GM19468 (cell line): ENCODE measurements at regions not wholly inside any gene's neighbourhood (a gene's known extent, or its start where the extent isn't known, plus 50 kb on each side); places are given as distances from the start of the nearest gene placed in this dataset.

Experiments used
- ATAC-seq: cut with Tn5 transposase; IDR thresholded peaks from one replicate; pipeline ENCODE4 v1.9.1; 2021; ENCODE audit warnings: mild to moderate bottlenecking, moderate library complexity, moderate number of reproducible peaks; ENCODE audit not compliant: unreplicated experiment; ENCODE audit errors: extremely low read depth

DNA sequence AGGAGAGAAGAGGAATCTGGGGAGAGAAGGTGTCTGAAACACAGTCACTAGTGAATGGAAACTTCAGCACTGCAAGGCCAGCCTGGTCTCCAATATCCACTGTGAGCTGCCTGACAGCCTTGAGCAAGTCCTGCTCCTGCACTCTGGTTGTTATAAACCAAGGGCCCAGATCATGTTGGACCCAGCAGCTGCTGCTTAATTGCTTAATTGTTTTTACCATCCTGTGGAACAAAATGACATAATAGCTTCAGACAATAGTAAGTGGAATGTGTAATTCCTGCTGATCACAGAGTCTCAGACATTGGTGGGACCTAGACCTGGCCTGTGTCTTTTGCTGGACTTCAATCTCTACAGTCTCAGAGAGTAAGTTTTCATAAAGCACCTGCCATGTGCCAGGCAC is 833.7 kb downstream of the TFAP2A start:
- ATAC-seq = no peak

DNA sequence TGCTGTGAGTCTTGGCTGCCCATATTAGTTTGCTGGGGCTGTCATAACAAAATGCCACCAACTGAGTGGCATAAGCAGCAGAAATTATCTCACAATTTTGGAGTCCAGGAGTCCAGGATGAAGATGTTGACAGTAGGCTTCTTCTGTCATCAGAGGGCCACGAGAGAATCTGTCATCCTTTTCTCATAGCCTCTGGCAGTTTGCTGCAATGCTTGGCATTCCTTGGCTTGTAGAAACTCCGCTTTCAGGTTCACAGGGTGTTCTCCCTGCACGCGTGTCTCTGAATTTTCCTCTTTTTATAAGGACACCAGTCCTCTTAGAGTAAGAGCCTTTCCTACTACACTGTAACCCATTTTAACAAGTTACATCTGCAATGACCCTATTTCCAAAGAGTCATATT is 838.4 kb downstream of the TFAP2A start:
- ATAC-seq = no peak

DNA sequence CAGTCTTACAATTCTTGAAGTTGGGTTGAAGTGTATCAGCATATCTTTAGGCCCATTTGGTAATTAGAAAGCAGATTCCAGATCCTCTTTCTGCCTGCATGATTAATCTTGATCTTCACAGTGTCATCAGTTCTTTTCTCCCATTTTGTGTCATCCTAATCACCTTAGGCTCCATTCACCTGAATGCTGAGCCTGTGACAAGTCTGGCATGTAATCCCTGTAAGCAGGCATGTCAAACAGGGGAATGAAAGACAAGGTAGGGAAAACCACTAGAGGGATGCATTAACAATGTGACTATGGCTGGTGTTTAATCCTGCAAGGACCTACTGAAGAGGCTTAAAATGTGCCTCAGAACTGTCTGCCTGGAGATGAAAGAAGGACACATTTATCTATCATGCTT is 848.8 kb downstream of the TFAP2A start:
- no peak for ATAC-seq

DNA sequence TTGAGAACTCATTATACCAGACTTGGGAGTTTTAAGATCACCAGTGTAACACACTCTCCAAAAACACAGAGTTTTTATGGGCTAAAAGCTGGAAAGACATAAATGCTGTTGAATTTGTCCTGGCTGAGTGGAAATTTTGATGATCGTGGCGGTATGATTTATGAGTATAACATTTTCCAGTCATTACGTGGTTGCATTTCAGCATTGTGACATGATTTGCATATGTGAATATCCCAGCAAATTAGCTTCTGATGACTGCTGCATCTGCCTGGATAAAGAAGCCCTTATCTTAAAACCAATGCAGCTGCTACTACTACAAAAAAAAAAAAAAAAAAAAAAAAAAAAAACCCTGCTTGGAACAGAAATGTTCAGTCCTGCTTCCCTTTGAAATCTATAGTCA is 850.9 kb downstream of the TFAP2A start:
- no peak for ATAC-seq

DNA sequence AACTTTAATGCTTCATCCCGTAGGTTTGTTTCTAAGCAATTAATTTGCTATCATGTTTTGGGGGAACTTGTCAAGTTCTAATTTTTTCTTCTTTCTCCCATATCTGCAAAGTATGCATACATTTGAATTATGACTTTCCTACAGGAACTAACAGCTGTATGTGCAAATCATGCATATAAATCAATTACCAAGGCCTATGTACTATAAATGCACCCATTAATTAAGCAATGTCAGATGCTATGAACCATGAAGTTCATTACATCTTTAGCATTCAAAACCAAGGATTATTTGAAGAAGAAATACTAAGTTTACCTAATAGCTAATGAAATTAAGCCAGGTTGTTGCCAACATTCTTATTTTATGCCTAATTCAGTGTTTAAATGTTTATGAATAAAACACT is 851.3 kb downstream of the TFAP2A start:
- no peak for ATAC-seq

DNA sequence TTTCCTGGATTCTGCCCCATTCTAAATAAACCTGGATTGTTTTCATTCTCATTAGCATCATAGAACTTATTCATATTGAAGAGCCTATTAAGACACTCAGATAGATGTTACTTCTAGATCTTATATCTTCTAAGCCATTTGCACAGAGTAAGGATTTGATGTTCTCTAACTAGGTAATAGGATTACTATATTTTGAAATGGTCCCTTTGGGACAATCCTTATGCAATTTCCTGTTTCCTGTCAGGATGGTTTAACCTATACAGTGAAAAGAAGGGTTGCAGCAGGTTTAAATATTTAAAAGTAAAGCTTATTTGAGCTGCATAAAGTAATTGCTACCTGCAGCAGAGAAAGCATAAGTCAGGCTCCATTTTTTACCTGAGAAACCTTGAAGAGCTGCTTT is 860.1 kb downstream of the TFAP2A start:
- ATAC-seq = no peak

DNA sequence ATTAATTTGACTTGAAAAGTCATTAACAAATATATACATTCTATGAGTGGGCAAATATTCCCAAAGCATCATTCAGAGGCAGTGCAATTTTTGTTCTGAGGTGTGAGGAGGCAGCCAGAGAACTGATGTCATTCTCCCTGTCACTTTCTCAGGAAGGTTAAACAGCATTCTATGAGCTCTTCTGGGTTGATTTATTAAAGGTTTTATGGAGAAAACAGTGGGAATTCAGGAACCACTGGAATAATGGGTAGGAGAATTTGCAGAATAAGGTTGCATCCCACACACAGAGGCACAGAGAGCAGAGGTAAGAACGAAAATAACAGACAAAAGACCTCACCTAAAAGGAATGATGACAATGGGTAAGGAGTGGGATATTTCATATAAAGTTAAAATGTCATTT is 860.6 kb downstream of the TFAP2A start:
- no peak for ATAC-seq

DNA sequence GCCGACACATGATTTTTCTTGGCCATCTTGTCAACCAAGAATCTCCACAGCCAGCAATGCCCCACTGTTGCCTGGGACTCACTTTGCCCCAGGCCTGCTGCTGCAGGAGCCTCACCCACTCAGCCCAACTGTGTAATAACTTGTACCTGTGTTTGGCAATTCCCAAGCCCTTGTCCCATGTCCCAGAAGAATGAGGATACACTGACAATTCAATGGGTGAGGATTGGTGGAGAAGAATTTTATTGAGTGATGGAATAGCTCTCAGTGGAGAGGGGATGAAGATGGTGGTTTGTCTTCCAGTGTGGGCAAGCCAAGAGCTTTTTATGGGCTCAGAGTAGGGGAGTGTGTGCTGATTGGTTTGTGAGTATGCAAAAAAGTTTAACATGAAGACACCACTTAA is 861.9 kb downstream of the TFAP2A start:
- no peak for ATAC-seq

DNA sequence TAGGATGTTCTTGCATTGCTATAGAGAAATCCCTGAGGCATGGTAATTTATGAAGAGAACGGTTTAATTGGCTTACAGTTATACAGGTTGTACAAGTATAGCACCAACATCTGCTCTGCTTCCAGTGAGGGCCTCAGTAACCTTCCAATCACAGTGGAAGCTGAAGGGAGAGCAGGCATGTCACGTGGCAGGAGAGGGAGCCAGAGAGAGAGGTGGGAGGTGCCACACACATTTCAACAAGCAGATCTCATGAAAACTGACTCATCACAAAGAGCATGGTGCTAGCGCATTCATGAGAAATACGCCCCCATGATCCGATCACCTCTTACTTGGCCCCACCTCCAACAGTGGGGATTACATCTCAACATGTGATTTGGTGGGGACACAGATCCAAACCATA is 871.2 kb downstream of the TFAP2A start:
- ATAC-seq = no peak

DNA sequence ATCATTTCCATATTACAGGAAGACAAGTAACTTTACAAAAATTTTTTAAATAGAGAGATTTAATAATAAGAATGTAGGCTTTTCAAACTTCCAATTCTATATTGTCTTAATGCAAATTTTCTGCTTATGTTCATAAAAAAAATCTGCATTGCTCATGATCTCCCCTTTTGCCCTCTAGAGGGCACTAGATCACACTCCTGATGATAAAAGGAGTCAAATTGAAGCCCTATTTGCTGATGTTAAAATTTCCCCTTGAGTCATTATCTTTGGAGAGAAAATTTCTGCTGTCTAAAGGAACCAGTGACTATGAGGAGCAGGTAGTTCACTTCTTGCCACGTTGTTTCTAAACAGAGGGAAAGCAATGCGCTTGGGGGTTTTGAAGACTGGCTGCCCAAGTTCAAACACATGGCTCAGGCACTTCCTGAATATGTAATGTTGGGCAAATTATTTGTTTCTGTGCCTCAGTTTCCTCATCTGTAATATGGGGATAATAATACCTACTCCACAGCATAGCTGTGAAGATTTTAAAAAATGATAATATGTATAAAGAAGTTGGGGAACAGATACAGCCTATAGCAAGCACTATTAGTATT is 874.2 kb downstream of the TFAP2A start:
- ATAC-seq = no peak

DNA sequence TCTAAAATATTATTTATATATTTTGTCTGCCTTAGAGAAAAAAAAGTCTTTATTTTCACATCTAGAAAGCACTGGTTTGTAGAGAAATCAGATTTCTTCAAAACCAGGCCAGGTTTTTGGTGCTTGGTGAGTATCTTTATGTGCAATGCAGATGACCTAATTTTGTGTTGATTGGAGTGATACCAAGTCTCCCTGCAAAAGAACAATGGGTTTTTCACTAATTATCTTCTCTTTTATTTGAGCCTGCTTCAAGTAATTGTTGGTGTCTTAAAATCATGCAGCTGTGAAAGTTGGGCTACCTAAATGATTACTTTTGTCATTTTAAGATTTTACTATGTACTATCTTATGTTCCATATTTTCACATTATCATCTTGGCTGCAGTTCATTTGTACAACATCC is 874.7 kb downstream of the TFAP2A start:
- ATAC-seq = no peak

DNA sequence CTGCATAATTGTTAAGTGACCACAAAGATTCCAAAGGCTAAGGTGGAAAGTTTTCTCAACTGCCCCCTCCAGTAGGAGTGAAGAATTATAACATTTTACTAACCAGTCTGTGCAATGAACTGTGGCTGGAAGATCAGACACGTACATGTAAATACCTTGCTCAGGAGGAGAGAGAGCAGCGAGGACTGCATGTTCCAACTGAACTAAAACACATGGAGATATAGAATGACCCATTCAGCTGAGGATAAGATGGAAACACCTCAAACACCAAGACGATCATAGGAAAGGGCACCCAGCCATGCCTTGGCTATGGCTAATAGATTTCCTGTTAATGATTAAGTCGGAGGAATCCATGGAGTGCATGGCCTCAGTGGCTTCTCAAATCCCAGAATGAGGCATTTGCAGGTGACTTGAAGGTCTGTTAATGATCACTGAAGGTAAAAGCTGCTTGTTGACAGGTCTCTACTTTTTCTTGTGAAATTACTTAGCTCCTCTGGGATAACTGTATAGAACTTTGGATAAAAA is 875.6 kb downstream of the TFAP2A start:
- no peak for ATAC-seq

DNA sequence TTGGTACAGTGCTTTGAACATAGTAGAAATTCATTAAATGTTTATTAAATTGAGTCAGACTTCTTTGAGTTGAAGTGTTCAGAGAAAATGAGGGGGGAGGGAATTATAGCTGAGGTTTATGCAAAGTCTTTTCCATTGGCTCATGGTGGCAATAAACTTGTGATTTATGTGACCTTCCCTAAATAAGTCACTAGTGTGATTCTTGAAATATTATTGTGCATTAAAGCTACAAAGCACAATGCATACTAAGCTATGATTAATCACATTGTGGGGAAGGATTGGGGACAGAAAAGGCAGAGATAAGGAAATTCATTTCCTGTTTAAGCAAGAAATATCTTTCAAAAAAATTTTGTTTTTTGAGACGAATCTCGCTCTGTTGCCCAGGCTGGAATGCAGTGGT is 877.5 kb downstream of the TFAP2A start:
- no peak for ATAC-seq

DNA sequence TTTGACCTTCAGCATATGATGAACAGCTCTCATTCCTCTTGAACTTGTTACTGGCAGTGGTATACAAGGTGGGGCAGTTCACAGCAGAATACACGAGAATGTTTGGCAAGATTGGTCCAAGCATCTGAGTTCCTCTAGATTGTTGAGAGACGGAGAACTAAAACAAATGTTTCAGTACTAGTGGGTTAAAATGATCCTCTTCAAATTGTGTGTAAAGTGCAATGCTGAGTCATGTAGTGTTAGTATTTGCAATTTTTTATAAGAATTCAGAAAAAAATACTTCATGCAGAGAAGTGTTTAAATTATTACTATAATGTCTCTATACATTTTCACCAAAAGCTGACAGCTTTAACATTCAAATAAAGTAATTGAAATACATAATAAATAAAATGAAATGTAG is 879.8 kb downstream of the TFAP2A start:
- no peak for ATAC-seq

DNA sequence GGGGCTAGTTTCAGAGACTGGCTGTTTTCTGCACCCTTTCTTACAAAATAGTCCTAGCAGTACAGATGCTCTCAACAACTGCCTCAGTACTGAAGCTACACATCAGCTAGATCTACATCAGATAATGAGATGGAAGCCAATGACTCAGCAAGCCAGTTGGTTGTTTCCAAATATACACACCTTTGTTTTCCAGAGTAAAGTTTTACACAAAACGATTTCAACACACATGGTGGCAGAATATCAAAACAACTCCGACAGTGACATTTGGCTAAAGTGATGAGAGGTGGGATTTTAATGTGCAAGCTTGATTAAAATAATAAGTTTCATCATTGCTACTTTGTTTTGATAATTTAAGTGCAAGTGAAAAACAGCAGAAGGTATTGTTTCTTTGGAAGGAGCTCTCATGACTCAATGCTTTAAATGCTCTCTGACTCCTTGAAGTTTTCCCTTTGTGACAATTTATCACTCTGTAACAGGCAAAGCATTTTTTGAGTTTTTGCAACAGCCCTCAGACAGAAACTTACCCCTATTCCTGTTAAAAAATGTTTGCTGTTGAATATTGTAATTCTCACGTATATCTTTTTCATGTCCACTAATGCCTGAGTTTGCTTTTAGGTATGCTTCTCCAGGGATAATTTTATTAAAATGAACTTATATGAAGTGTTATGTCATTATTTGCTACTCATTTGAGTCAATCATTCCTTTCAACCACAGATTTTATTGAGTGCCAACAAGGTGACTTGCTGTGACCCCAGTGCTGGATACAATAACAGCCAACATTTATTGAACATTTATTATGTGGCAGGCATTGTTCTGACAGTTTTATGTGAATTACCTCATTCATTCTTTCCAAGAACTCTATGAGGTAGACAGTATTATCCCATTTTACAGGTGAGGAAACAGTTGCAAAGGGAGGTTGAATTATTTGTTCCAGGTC is 882.0 kb downstream of the TFAP2A start:
- no peak for ATAC-seq

DNA sequence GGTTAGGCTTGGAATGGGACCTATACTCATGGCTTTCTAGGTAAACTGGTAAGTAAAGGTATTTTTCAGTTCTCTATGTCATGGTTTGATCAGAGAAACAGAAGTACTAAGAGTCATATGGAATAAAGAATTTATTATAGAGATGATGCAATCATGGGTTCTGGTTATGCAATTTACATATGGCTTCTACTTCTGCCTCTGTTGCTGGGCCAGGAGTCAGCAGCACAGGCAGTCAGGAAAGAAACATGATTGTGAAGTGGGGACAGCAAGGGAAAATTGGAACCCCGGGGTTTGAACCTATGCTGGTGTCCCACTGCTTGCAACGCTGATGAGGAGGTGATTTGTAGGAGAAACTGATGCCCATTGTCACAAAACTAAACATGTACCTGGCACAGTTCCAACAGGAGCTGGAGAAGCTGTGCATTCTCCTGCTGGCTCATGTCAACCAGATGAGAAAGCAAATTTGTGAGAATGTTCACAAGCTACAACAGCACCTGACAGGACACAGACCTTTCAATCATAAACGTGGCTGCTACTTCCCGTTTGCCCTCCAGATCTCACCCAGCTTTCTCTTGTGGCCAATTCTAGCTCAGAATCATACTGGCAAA is 887.1 kb downstream of the TFAP2A start:
- no peak for ATAC-seq

DNA sequence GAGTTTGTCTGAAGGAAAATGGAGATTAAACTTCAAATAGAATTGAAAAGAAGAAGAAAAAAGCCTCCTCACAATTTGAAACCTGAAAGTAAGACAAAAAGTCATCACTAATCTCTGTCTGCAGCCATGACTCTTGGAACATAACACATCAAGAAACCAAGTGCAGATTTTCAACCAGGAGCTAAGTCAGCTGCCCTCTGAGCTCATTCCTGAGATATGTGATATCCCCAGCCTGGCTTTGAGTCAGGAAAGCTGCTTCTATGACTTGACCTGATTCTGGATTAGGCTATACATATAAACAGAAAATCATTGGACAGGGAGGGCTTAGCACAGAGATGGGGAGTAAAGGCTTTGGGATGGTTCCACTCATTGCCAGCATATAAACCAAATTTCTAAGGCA is 891.4 kb downstream of the TFAP2A start:
- ATAC-seq = no peak

DNA sequence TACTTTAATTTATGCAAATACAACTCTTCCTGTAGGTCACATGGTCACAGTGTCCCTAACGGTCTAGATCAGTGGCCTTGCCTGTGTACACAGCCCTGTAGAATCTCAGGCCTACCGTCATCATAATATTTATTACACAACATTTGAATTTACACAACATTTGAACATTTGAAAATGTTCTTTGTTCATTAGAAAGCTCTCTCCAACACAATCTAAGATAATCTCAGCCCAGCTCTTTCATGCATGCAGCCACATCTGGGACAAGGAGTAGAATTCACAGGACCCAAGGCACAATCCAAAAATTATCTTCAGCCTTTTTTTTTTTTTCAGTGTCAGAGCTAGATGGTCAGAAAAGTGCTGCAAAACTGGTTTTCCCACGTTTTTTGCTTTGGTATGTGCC is 892.8 kb downstream of the TFAP2A start:
- ATAC-seq = no peak

DNA sequence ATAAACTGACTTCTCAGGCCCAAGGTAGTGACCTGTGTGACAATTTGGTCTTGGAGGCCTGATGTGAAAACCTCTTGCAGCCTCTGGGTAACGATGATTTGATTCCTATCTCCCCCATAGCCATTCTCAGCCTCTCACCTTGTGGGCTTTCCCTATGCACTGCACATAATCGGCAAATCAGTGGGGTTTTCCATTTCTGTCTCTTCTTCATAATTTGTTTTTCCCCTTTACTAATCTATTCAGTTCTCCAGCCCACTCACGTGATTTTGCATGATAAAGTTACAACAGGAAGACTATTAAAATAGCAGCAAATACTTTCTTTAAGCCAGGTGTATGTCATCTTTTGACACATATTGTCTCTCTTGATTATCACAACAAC is 893.7 kb downstream of the TFAP2A start:
- ATAC-seq = no peak

DNA sequence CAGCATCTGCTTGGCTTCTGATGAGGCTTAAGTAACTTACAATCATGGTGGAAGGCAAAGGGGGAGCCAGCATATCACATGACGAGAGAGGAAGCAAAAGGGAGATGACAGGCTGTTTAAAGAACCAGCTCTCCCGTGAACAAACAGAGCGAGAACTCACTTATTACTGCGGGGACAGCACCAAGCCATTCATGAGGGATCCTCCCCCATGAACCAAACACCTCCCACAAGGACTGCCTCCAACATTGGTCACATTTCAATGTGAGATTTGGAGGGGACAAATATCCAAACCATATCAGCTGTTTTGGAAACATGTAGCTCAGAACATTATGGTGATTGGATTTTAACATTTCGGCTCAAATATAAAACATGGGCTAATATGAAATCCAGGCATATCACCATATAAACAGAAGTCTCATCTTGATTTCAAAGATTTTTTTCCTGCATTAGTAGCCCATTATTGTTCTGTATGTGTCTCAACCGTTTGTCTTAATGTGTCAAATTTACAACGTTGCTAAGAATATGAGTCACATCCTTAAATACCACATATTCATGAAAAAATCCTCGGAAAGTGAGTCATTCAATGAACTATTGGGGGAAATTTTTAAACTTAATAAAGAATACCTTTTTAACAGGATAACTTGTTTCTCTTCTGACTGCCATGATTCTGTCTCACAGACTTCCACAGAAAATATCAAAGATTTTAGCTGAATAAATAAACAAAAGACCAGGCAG is 894.3 kb downstream of the TFAP2A start:
- ATAC-seq = no peak

DNA sequence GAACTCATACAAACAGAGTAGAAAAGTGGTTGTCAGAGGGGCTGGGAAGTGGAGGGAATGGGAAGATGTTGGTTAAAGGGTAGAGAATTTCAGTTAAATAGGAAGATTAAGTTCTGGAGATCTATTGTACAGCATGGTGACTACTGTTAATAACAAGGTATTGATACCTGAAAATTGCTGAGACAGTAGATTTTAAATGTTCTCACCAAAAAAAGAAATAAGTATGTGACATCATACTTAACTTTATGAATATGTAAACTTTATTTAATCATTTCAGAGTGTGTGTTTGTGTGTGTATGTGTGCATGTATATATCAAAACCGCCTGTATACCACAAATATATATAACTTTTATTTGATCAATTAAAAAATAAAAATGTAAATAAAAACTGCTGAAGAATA is 896.4 kb downstream of the TFAP2A start:
- ATAC-seq = no peak
